Peyer's patch (tissue), 4 donors: ENCODE measurements at regions not wholly inside any gene's neighbourhood (a gene's known extent, or its start where the extent isn't known, plus 50 kb on each side); places are given as distances from the start of the nearest gene placed in this dataset.

Experiments
- DNase-seq, 3 donors: peaks; one replicate each; pipeline ENCODE4 v3.0.0-alpha.2; 2017 to 2019
- H3K27ac ChIP-seq, 4 donors: fragments of 200-600 bp; sonication (generic); one replicate each; pipeline ENCODE4 v1.5.1; 2016 to 2019
- H3K27me3 ChIP-seq, 2 donors: fragments of 200-600 bp; sonication (generic); one replicate each; pipeline ENCODE4 v1.5.1; 2019
- H3K36me3 ChIP-seq, 3 donors: fragments of 200-600 bp; sonication (generic); one replicate each; pipeline ENCODE4 v1.5.1; 2016 to 2019
- H3K4me1 ChIP-seq, 4 donors: fragments of 200-600 bp; sonication (generic); one replicate each; pipeline ENCODE4 v1.5.1; 2016 to 2019
- H3K4me3 ChIP-seq, 4 donors: fragments of 200-600 bp; sonication (generic); 1 replicate in 3 of 4; 2 replicates in 1 of 4; pipeline ENCODE4 v1.5.1; 2016 to 2019; ENCODE audit warnings: mild to moderate bottlenecking in 1 of 4
- H3K9me3 ChIP-seq, 4 donors: fragments of 200-600 bp; sonication (generic); one replicate each; pipeline ENCODE4 v1.5.1; 2016 to 2019; ENCODE audit warnings: mild to moderate bottlenecking in 1 of 4
- CTCF ChIP-seq, 6 experiments: fragments of 450-650 bp in 4 of 6; fragments of 200-600 bp in 2 of 6; sonication (generic) in 1 of 6; IDR thresholded peaks; one replicate each; pipeline ENCODE4 v1.5.1; 2017 to 2019; ENCODE audit warnings: antibody characterized with exemption in 6 of 6, mild to moderate bottlenecking in 3 of 6, moderate library complexity in 1 of 6
- POLR2A ChIP-seq, 2 donors: fragments of 450-650 bp; IDR thresholded peaks; one replicate each; pipeline ENCODE4 v1.5.1; 2017; ENCODE audit warnings: antibody characterized with exemption in 2 of 2, mild to moderate bottlenecking in 2 of 2, moderate library complexity in 2 of 2

DNA sequence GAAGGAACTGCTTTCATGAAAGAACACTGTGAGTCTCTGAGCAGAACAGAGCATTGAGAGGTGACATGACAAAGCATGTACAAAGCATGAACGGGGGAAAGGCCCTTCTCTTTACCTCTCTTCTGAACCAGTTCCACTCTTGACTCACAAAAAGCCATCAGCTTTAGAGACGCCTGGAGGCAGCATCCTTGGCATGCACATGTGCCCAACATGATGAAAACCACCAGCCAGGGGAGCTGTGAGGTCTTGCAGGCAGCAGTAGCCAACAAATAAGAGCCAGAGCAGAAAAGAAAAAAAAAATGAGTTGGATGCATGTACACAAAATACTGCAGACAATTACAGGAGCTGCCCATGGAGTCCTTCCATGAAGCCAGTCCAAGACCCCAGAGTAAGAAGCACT is 95.5 kb upstream of the AGAP1 start:
- TF ChIP-seq CTCF (IDR thresholded peaks at IDR 0.05) (no peak), POLR2A (IDR thresholded peaks at IDR 0.05) (no peak)
- no peaks in the 10 kb centered on the region for H3K4me1 ChIP-seq
- H3K4me3 ChIP-seq: no peak overlapping the region
- no peaks in the 10 kb centered on the region for H3K36me3 ChIP-seq
- no peaks in the 10 kb centered on the region for H3K27me3 ChIP-seq
- no peak overlapping the region for H3K27ac ChIP-seq
- no peak for DNase-seq
- no peaks in the 10 kb centered on the region for H3K9me3 ChIP-seq

- Histone ChIP-seq H3K4me1 (no peaks in the 10 kb centered on the region), H3K9me3 (no peaks in the 10 kb centered on the region), H3K27ac (no peak overlapping the region), H3K4me3 (no peak overlapping the region), H3K27me3 (no peaks in the 10 kb centered on the region), H3K36me3 (no peaks in the 10 kb centered on the region)
- no peak for DNase-seq
- TF ChIP-seq POLR2A (IDR thresholded peaks at IDR 0.05) (no peak), CTCF (IDR thresholded peaks at IDR 0.05) (no peak)
Measured at GRCh38 chr2:235399895-235400294, 93.9 kb upstream of the AGAP1 start.

DNA sequence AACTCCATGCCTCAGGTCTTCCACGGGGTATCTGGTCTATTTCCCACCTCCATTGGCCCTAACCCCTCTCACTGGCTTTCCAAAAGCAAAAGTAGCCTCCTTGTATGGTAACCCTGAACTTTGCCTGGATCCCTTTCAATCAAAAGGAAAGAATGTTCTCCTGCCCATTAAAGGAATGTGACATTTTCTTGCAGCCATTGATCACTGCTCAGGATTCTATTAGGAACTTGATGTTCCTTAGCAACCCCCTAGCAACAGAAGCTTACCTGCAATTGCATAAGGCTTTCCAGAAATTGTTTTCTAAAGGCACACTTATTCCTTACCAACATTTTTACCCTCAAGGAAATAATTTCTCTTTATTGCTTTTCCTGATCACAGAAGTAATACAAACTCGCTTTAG is 91.4 kb upstream of the AGAP1 start:
- Histone ChIP-seq H3K4me1 (no peaks in the 10 kb centered on the region), H3K36me3 (no peaks in the 10 kb centered on the region), H3K27ac (no peak overlapping the region), H3K27me3 (no peaks in the 10 kb centered on the region), H3K4me3 (no peak overlapping the region), H3K9me3 (no peaks in the 10 kb centered on the region)
- TF ChIP-seq CTCF (IDR thresholded peaks at IDR 0.05): no peak
- TF ChIP-seq POLR2A (IDR thresholded peaks at IDR 0.05): no peak
- no peak for DNase-seq

- DNase-seq: no peak
- no peak for TF ChIP-seq CTCF (IDR thresholded peaks at IDR 0.05)
- TF ChIP-seq POLR2A (IDR thresholded peaks at IDR 0.05): no peak
- Histone ChIP-seq H3K27ac (no peak overlapping the region), H3K27me3 (no peaks in the 10 kb centered on the region), H3K9me3 (no peaks in the 10 kb centered on the region), H3K36me3 (no peaks in the 10 kb centered on the region), H3K4me1 (no peaks in the 10 kb centered on the region), H3K4me3 (no peak overlapping the region)
Measured at GRCh38 chr2:235405612-235406361, 88.1 kb upstream of the AGAP1 start.

GRCh38 chr2:235406430-235406829 is 87.4 kb upstream of the AGAP1 start:
- Histone ChIP-seq H3K9me3 (no peaks in the 10 kb centered on the region), H3K36me3 (no peaks in the 10 kb centered on the region), H3K4me3 (no peak overlapping the region), H3K4me1 (no peaks in the 10 kb centered on the region), H3K27ac (no peak overlapping the region), H3K27me3 (no peaks in the 10 kb centered on the region)
- DNase-seq: no peak
- no peak for TF ChIP-seq CTCF (IDR thresholded peaks at IDR 0.05)
- no peak for TF ChIP-seq POLR2A (IDR thresholded peaks at IDR 0.05)
